ENCODE measurements at regions not wholly inside any gene's neighbourhood (a gene's known extent, or its start where the extent isn't known, plus 50 kb on each side); places are given as distances from the start of the nearest gene placed in this dataset.
"Not testable (repeated sequence)": the region's sequence is repeated elsewhere in the genome, so short reads cannot be mapped to it uniquely, and the experiment has no call there.

DNA sequence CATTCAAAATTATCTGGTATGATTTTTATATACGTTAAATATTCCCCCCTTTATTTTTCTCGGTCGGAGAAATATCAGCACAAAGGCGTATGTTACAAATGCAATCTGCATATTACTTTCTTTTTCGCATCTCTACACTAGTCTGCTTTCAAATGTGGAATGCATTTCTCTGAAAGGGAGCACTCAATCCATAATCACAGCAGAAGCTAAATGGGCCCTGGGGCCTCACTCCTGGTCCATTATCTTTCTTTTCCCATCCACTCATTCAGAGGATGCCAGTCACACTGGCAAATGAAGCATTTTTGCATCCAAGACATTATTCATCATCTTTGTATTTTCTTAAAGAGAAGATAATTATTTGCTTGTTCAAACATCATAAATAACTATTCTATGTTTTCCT lies 295.2 kb upstream of the LRP1B start:
- DNase-seq (ENCODE audit: low read depth in 6 of 9, low spot score in 9 of 9), result no peak
- H3K9me3 ChIP-seq (ENCODE audit: control insufficient read depth in 2 of 2, insufficient read depth in 1 of 2, low read length in 1 of 2), result no peaks in the 10 kb centered on the region

DNA sequence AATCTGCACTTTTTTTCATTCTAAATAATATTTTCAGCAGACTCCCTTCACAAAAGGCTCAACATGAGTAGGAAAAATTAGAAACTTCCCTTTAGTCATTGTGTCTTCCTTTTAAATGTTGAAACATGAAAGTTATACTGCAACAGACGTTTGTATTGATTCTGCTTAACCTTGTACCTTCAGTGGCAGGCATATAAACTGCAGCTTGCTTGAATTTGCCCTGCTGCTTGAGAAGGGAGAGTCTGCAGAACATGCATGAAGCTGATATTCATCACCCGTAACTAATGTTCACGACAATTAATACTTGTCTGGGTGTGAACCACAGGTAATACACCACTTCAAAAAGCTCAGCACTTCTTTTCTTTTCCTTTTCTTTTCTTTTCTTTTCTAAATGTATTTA lies 294.7 kb upstream of the LRP1B start:
- Histone ChIP-seq H3K4me3 (ENCODE audit: low read length in 2 of 2) (no peak overlapping the region), H3K27me3 (ENCODE audit: control insufficient read depth in 2 of 2, insufficient read depth in 1 of 2, low read length in 1 of 2) (no peaks in the 10 kb centered on the region), H3K36me3 (ENCODE audit: control insufficient read depth in 2 of 2, insufficient read depth in 2 of 2, low read length in 1 of 2) (no peaks in the 10 kb centered on the region), H3K4me1 (ENCODE audit: control insufficient read depth in 2 of 2, insufficient read depth in 2 of 2, low read length in 2 of 2) (no peaks in the 10 kb centered on the region), H3K9me3 (ENCODE audit: control insufficient read depth in 2 of 2, insufficient read depth in 1 of 2, low read length in 1 of 2) (no peaks in the 10 kb centered on the region), H3K27ac (ENCODE audit: low read depth in 1 of 2, low read length in 1 of 2) (no peak overlapping the region)
- no peak for DNase-seq (ENCODE audit: low read depth in 6 of 9, low spot score in 9 of 9)
- WGBS, result 78% methylated on average over 3 of the region's 3 CpGs

More for the DNA sequence above, 295.2 kb upstream of the LRP1B start:
- Histone ChIP-seq H3K4me3 (ENCODE audit: low read length in 2 of 2) (no peak overlapping the region), H3K27me3 (ENCODE audit: control insufficient read depth in 2 of 2, insufficient read depth in 1 of 2, low read length in 1 of 2) (no peaks in the 10 kb centered on the region), H3K27ac (ENCODE audit: low read depth in 1 of 2, low read length in 1 of 2) (no peak overlapping the region), H3K4me1 (ENCODE audit: control insufficient read depth in 2 of 2, insufficient read depth in 2 of 2, low read length in 2 of 2) (no peaks in the 10 kb centered on the region), H3K36me3 (ENCODE audit: control insufficient read depth in 2 of 2, insufficient read depth in 2 of 2, low read length in 1 of 2) (no peaks in the 10 kb centered on the region)
- 93% methylated on average over 5 of the region's 5 CpGs for WGBS

DNA sequence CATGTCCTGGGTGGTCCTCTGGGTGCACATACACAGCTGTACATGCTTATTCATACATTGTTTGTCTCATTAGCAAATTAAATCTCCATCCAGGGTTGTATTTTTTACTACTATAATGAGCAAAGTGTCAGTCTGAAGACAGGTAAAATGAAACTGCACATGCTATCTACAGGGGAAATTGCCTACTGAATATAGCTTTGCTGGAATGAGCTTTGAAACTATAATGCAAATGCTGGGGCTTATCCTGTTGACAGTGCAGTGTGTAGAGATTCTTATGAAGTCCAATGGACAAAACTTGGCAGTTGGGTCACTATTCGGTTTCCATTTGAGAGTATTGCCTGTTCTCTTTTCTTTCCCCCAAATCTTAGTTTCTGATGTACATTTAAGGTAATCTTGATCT lies 292.8 kb upstream of the LRP1B start:
- Histone ChIP-seq H3K4me3 (ENCODE audit: low read length in 2 of 2) (no peak overlapping the region), H3K4me1 (ENCODE audit: control insufficient read depth in 2 of 2, insufficient read depth in 2 of 2, low read length in 2 of 2) (no peaks in the 10 kb centered on the region), H3K9me3 (ENCODE audit: control insufficient read depth in 2 of 2, insufficient read depth in 1 of 2, low read length in 1 of 2) (no peaks in the 10 kb centered on the region), H3K27ac (ENCODE audit: low read depth in 1 of 2, low read length in 1 of 2) (no peak overlapping the region), H3K27me3 (ENCODE audit: control insufficient read depth in 2 of 2, insufficient read depth in 1 of 2, low read length in 1 of 2) (no peaks in the 10 kb centered on the region), H3K36me3 (ENCODE audit: control insufficient read depth in 2 of 2, insufficient read depth in 2 of 2, low read length in 1 of 2) (no peaks in the 10 kb centered on the region)
- no peak for DNase-seq (ENCODE audit: low read depth in 6 of 9, low spot score in 9 of 9)
- WGBS, result 86% methylated on average over 1 of the region's 1 CpG

DNA sequence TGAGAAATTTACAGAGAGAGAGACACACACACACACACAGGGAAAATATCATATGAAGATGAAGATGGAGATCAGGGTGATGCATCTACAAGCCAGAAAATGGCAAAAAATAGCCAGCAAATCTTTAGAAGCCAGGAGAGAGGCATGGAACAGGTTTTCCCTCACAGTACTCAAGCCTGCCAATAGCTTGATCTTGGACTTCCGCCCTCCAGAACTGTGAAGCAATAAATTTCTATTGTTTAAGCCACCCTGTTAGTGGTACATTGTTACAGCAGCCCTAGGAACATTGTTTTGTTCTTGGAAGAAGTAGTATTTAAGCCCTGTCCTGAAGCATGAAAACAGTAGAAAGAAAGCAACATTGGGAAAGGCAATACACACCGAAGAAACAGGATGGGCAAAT lies 292.0 kb upstream of the LRP1B start:
- 81% methylated on average over 2 of the region's 2 CpGs for WGBS
- no peak for DNase-seq (ENCODE audit: low read depth in 6 of 9, low spot score in 9 of 9)
- Histone ChIP-seq H3K9me3 (ENCODE audit: control insufficient read depth in 2 of 2, insufficient read depth in 1 of 2, low read length in 1 of 2) (no peaks in the 10 kb centered on the region), H3K27me3 (ENCODE audit: control insufficient read depth in 2 of 2, insufficient read depth in 1 of 2, low read length in 1 of 2) (no peaks in the 10 kb centered on the region), H3K4me1 (ENCODE audit: control insufficient read depth in 2 of 2, insufficient read depth in 2 of 2, low read length in 2 of 2) (no peaks in the 10 kb centered on the region), H3K4me3 (ENCODE audit: low read length in 2 of 2) (no peak overlapping the region), H3K27ac (ENCODE audit: low read depth in 1 of 2, low read length in 1 of 2) (no peak overlapping the region), H3K36me3 (ENCODE audit: control insufficient read depth in 2 of 2, insufficient read depth in 2 of 2, low read length in 1 of 2) (no peaks in the 10 kb centered on the region)

DNA sequence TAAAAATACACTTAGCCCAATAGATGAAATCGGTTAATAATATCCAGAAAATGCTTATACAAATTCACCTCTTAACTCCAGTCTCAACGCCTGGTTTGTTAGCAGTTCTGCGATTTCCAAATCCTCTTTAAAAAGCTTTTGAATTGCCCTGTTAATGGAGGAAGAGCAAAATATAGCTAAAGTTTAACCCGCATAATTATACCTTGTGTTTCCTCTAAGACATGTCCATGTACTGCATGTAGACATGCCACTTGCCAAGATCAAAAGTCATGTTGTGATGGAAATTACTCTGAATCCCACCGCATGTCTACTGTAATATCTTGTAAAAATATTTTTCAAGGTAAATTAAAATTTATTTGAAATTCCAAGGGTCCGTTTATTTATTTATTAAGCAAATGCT lies 291.2 kb upstream of the LRP1B start:
- no peaks in the 10 kb centered on the region for H3K4me1 ChIP-seq (ENCODE audit: control insufficient read depth in 2 of 2, insufficient read depth in 2 of 2, low read length in 2 of 2)
- no peak overlapping the region for H3K27ac ChIP-seq (ENCODE audit: low read depth in 1 of 2, low read length in 1 of 2)
- no peak for DNase-seq (ENCODE audit: low read depth in 6 of 9, low spot score in 9 of 9)
- no peak overlapping the region for H3K4me3 ChIP-seq (ENCODE audit: low read length in 2 of 2)
- no peaks in the 10 kb centered on the region for H3K9me3 ChIP-seq (ENCODE audit: control insufficient read depth in 2 of 2, insufficient read depth in 1 of 2, low read length in 1 of 2)
- no peaks in the 10 kb centered on the region for H3K36me3 ChIP-seq (ENCODE audit: control insufficient read depth in 2 of 2, insufficient read depth in 2 of 2, low read length in 1 of 2)
- 95% methylated on average over 6 of the region's 6 CpGs for WGBS
- no peaks in the 10 kb centered on the region for H3K27me3 ChIP-seq (ENCODE audit: control insufficient read depth in 2 of 2, insufficient read depth in 1 of 2, low read length in 1 of 2)

DNA sequence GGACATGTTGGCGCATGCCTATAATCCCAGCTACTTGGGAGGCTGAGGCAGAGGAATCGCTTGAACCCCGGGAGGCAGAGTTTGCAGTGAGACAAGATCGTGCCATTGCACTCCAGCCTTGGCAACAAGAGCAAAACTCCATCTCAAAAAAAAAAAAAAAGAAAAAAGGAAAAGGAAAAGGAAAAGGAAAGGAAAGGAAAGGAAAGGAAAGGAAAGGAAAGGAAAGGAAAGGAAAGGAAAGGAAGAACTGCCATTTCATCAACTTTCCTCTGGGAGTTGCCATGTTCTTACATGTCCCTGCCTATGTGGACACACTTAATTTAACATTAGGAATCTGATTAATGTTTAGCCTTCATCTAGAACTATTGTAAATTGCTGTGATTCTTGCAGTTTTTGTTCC lies 287.9 kb upstream of the LRP1B start:
- H3K36me3 ChIP-seq (ENCODE audit: control insufficient read depth in 2 of 2, insufficient read depth in 2 of 2, low read length in 1 of 2); H3K4me1 ChIP-seq (ENCODE audit: control insufficient read depth in 2 of 2, insufficient read depth in 2 of 2, low read length in 2 of 2); DNase-seq (ENCODE audit: low read depth in 6 of 9, low spot score in 9 of 9); H3K4me3 ChIP-seq (ENCODE audit: low read length in 2 of 2); H3K9me3 ChIP-seq (ENCODE audit: control insufficient read depth in 2 of 2, insufficient read depth in 1 of 2, low read length in 1 of 2); H3K27me3 ChIP-seq (ENCODE audit: control insufficient read depth in 2 of 2, insufficient read depth in 1 of 2, low read length in 1 of 2); H3K27ac ChIP-seq (ENCODE audit: low read depth in 1 of 2, low read length in 1 of 2): not testable (repeated sequence)
- WGBS, result 97% methylated on average over 4 of the region's 4 CpGs

DNA sequence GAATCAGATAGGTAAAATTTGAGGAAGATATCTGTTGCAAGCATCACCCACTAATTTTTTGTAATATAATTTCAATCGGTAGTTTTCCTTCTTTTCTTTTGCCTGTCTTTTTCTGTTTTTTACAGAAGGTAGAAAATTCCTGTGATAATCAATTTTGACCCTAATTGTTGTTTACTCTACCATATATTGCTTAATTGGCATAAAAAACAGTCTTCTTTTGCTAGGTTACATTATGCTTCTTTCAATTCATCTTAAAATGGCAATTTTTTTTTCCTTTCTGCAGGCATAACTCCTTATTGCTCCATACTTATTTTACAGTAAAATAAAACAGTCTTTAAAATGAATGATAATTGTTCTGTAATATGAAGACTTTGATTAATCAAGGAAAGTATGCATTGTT lies 286.2 kb upstream of the LRP1B start:
- Histone ChIP-seq H3K36me3 (ENCODE audit: control insufficient read depth in 2 of 2, insufficient read depth in 2 of 2, low read length in 1 of 2) (no peaks in the 10 kb centered on the region), H3K27me3 (ENCODE audit: control insufficient read depth in 2 of 2, insufficient read depth in 1 of 2, low read length in 1 of 2) (no peaks in the 10 kb centered on the region), H3K4me1 (ENCODE audit: control insufficient read depth in 2 of 2, insufficient read depth in 2 of 2, low read length in 2 of 2) (no peaks in the 10 kb centered on the region), H3K4me3 (ENCODE audit: low read length in 2 of 2) (no peak overlapping the region), H3K9me3 (ENCODE audit: control insufficient read depth in 2 of 2, insufficient read depth in 1 of 2, low read length in 1 of 2) (no peaks in the 10 kb centered on the region), H3K27ac (ENCODE audit: low read depth in 1 of 2, low read length in 1 of 2) (no peak overlapping the region)
- no peak for DNase-seq (ENCODE audit: low read depth in 6 of 9, low spot score in 9 of 9)
- WGBS, result 100% methylated on average over 1 of the region's 1 CpG

DNA sequence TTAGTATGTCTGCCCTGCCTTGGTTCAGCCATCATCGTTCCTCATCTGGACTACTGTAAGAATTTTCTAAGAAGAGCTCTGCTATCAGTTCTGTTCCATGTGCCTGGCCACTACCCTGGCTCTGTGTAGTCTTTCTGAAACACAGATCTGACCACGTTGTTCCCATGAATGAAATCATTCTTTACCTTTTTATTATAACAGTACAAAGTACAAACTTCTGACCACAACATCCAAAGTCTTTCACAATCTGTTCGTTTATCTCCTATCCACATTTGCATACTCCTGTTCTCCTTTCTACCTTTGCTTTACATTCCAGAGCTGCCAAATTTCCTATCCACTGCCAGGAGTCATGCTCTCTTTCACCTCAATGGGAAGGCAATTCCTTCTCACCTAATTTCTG lies 284.6 kb upstream of the LRP1B start:
- no peaks in the 10 kb centered on the region for H3K9me3 ChIP-seq (ENCODE audit: control insufficient read depth in 2 of 2, insufficient read depth in 1 of 2, low read length in 1 of 2)
- H3K4me3 ChIP-seq (ENCODE audit: low read length in 2 of 2), result no peak overlapping the region
- H3K27ac ChIP-seq (ENCODE audit: low read depth in 1 of 2, low read length in 1 of 2), result no peak overlapping the region
- DNase-seq (ENCODE audit: low read depth in 6 of 9, low spot score in 9 of 9), result no peak
- H3K36me3 ChIP-seq (ENCODE audit: control insufficient read depth in 2 of 2, insufficient read depth in 2 of 2, low read length in 1 of 2), result no peaks in the 10 kb centered on the region
- WGBS, result 84% methylated on average over 3 of the region's 3 CpGs
- H3K27me3 ChIP-seq (ENCODE audit: control insufficient read depth in 2 of 2, insufficient read depth in 1 of 2, low read length in 1 of 2), result no peaks in the 10 kb centered on the region
- no peaks in the 10 kb centered on the region for H3K4me1 ChIP-seq (ENCODE audit: control insufficient read depth in 2 of 2, insufficient read depth in 2 of 2, low read length in 2 of 2)

DNA sequence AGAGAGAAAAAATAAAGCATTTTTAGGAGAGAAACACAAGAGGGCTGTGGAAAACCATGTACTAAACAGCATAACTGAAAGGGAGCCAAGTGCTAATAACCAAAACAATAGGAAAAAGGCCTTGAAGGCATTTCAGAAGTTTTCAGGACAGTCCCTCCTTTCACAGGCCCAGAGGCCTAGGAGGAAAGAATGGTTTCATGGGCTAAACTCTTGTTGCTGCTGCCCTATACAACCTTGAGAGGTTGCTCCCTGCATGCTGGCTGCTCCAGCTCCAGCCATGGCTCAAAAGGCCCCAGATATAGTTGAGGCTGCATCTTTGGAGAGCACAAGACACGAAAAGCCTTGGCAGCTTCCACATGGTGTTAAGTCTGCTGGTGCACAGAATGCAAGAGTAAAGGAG lies 267.4 kb upstream of the LRP1B start:
- no peak for DNase-seq (ENCODE audit: low read depth in 6 of 9, low spot score in 9 of 9)
- no peaks in the 10 kb centered on the region for H3K36me3 ChIP-seq (ENCODE audit: control insufficient read depth in 2 of 2, insufficient read depth in 2 of 2, low read length in 1 of 2)
- no peaks in the 10 kb centered on the region for H3K4me1 ChIP-seq (ENCODE audit: control insufficient read depth in 2 of 2, insufficient read depth in 2 of 2, low read length in 2 of 2)
- peaks cover 0 to 7% of the 10 kb centered on the region in 2 donors for H3K9me3 ChIP-seq (ENCODE audit: control insufficient read depth in 2 of 2, insufficient read depth in 1 of 2, low read length in 1 of 2)
- WGBS, result 91% methylated on average over 1 of the region's 1 CpG
- H3K27ac ChIP-seq (ENCODE audit: low read depth in 1 of 2, low read length in 1 of 2), result no peak overlapping the region
- H3K27me3 ChIP-seq (ENCODE audit: control insufficient read depth in 2 of 2, insufficient read depth in 1 of 2, low read length in 1 of 2), result no peaks in the 10 kb centered on the region
- no peak overlapping the region for H3K4me3 ChIP-seq (ENCODE audit: low read length in 2 of 2)

DNA sequence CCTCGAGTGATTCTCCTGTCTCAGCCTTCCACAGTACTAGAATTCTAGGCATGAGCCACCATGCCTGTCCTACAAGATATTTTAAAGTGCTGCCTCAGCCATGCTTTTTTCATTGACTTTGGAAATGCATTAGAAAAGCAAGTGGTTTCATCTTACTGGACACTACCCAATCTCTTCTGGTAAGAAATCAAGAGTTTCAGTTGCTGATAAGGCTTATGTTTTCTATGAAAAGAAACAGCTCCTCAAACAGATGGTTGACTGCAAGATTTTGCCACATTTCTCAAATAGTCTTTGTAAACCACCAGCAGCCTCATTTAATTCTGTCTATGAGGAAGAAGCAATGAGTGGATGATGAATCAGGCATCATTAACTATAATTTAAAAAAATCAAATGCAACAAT lies 264.5 kb upstream of the LRP1B start:
- Histone ChIP-seq H3K9me3 (ENCODE audit: control insufficient read depth in 2 of 2, insufficient read depth in 1 of 2, low read length in 1 of 2) (peaks cover 0 to 3% of the 10 kb centered on the region in 2 donors), H3K27ac (ENCODE audit: low read depth in 1 of 2, low read length in 1 of 2) (no peak overlapping the region), H3K4me1 (ENCODE audit: control insufficient read depth in 2 of 2, insufficient read depth in 2 of 2, low read length in 2 of 2) (no peaks in the 10 kb centered on the region), H3K4me3 (ENCODE audit: low read length in 2 of 2) (no peak overlapping the region), H3K36me3 (ENCODE audit: control insufficient read depth in 2 of 2, insufficient read depth in 2 of 2, low read length in 1 of 2) (no peaks in the 10 kb centered on the region), H3K27me3 (ENCODE audit: control insufficient read depth in 2 of 2, insufficient read depth in 1 of 2, low read length in 1 of 2) (no peaks in the 10 kb centered on the region)
- WGBS, result 84% methylated on average over 1 of the region's 1 CpG
- DNase-seq (ENCODE audit: low read depth in 6 of 9, low spot score in 9 of 9), result no peak

Measured in thymus (tissue), 11 donors.